ENCODE measurements at regions not wholly inside any gene's neighbourhood (a gene's known extent, or its start where the extent isn't known, plus 50 kb on each side); places are given as distances from the start of the nearest gene placed in this dataset.
"Not testable (repeated sequence)": the region's sequence is repeated elsewhere in the genome, so short reads cannot be mapped to it uniquely, and the experiment has no call there.

DNA sequence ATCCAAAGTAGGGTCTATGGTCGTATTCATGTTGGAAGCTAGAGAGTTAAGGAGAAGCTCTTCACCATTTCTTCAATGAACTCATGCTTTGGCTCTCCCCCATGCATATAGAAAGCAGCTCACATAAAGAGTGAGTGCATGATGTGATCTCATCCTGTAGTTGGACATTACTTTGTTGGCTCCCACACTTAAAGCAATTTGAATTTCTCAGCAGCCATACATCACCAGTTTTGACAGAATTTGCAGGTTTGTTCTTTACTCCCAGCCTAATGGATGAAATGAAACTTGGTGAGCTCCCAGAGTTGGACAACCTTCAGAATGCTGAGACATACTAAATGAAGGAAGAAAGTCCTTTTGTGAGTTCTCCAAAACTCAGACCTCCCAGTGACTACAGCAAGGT, 613.5 kb downstream of the IQCM start:
- CTCF ChIA-PET: no interaction called here
- H3K4me3 ChIP-seq (ENCODE audit: low read depth, low read length): no peak overlapping the region
- POLR2A ChIA-PET: no interaction called here
- DNase-seq (ENCODE audit: low read depth, low spot score): no peak
- TF ChIP-seq CTCF (IDR thresholded peaks at IDR 0.05; ENCODE audit: insufficient read depth, low read length, missing control alignments): no peak

- no peak for TF ChIP-seq CTCF (IDR thresholded peaks at IDR 0.05; ENCODE audit: insufficient read depth, low read length, missing control alignments)
- ChIA-PET POLR2A (no interaction called here), CTCF (no interaction called here)
- DNase-seq (ENCODE audit: low read depth, low spot score): no peak
- H3K4me3 ChIP-seq (ENCODE audit: low read depth, low read length): no peak overlapping the region
These were observed 616.0 kb downstream of the IQCM start for GRCh38 chr4:149199594-149199993.

- ChIA-PET POLR2A (no interaction called here), CTCF (no interaction called here)
- no peak overlapping the region for H3K4me3 ChIP-seq (ENCODE audit: low read depth, low read length)
- TF ChIP-seq CTCF (IDR thresholded peaks at IDR 0.05; ENCODE audit: insufficient read depth, low read length, missing control alignments): no peak
- DNase-seq (ENCODE audit: low read depth, low spot score): no peak
These were observed 621.6 kb downstream of the IQCM start for GRCh38 chr4:149194061-149194460.

DNA sequence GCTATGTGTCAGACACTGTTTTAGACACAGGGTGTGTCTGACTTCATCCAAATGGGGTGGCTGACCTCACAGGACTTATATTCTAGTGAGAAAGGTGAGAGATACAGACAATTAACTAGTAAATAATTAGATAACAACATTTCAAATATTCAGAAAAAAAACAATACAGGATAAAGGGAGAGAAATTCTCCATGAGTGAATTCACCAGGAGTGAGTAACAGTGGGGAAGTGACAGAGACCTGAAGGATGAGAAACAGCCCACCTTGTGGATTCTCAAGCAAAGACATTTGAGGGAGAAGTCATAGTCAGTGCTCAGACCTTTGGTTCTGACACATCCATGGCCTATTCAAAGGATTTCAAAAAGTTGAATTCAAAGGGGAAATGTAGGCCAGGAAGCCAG, 627.9 kb downstream of the IQCM start:
- no peak for TF ChIP-seq CTCF (IDR thresholded peaks at IDR 0.05; ENCODE audit: insufficient read depth, low read length, missing control alignments)
- DNase-seq (ENCODE audit: low read depth, low spot score): no peak
- H3K4me3 ChIP-seq (ENCODE audit: low read depth, low read length): no peak overlapping the region
- CTCF ChIA-PET: no interaction called here
- POLR2A ChIA-PET: no interaction called here

GRCh38 chr4:149183638-149184037, 632.0 kb downstream of the IQCM start:
- ChIA-PET CTCF (no interaction called here), POLR2A (no interaction called here)
- TF ChIP-seq CTCF (IDR thresholded peaks at IDR 0.05; ENCODE audit: insufficient read depth, low read length, missing control alignments): no peak
- no peak overlapping the region for H3K4me3 ChIP-seq (ENCODE audit: low read depth, low read length)
- no peak for DNase-seq (ENCODE audit: low read depth, low spot score)

GRCh38 chr4:149181459-149181858, 634.2 kb downstream of the IQCM start:
- CTCF ChIA-PET; POLR2A ChIA-PET; DNase-seq (ENCODE audit: low read depth, low spot score); H3K4me3 ChIP-seq (ENCODE audit: low read depth, low read length): not testable (repeated sequence)

DNA sequence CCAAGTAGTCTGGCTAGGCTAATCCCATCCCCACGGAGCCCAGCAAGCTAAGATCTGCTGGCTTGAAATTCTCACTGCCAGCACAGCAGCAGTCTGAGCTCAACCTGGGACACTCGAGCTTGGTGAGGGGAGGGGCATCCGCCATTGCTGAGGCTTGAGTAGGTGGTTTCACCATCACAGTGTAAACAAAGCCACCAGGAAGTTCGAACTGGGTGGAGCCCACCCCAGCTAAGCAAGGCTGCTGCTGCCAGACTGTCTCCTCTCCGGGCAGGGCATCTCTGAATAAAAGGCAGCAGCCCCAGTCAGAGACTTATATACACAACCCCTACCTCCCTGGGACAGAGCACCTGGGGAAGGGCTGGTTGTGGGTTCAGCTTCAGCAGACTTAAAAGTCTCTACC, 639.6 kb downstream of the IQCM start:
- no peak for TF ChIP-seq CTCF (IDR thresholded peaks at IDR 0.05; ENCODE audit: insufficient read depth, low read length, missing control alignments)
- ChIA-PET POLR2A (no interaction called here), CTCF (no interaction called here)
- no peak overlapping the region for H3K4me3 ChIP-seq (ENCODE audit: low read depth, low read length)
- no peak for DNase-seq (ENCODE audit: low read depth, low spot score)
